HL-60/S4 (cell line): ENCODE measurements at regions not wholly inside any gene's neighbourhood (a gene's known extent, or its start where the extent isn't known, plus 50 kb on each side); places are given as distances from the start of the nearest gene placed in this dataset.
"Not testable (repeated sequence)": the region's sequence is repeated elsewhere in the genome, so short reads cannot be mapped to it uniquely, and the experiment has no call there.

Experiments used
- in situ Hi-C: fragments of 300-500 bp; cut with MboI; formaldehyde crosslinking; loops from 2 replicates; pipeline ENCODE4 v1.14.3; 2022; ENCODE audit warnings: low sequenced_read_pairs

- in situ Hi-C loops, result no loop called here
These were observed 231.4 kb upstream of the TUT7 start for GRCh38 chr9:86585422-86586143.

- in situ Hi-C loops, result no loop called here
These were observed 226.5 kb upstream of the TUT7 start for GRCh38 chr9:86580688-86581087.

- in situ Hi-C loops, result no loop called here
These were observed 224.5 kb upstream of the TUT7 start for GRCh38 chr9:86578722-86579121.

- in situ Hi-C loops, result no loop called here
These were observed 223.5 kb upstream of the TUT7 start for GRCh38 chr9:86577420-86578333.

- in situ Hi-C loops, result no loop called here
These were observed 221.8 kb upstream of the TUT7 start for GRCh38 chr9:86575825-86576525.

- in situ Hi-C loops, result no loop called here
These were observed 220.9 kb upstream of the TUT7 start for GRCh38 chr9:86575137-86575536.

- in situ Hi-C loops, result no loop called here
These were observed 219.7 kb upstream of the TUT7 start for GRCh38 chr9:86573886-86574285.

GRCh38 chr9:86572904-86573303 is 218.7 kb upstream of the TUT7 start:
- in situ Hi-C loops, result no loop called here

- in situ Hi-C loops, result not testable (repeated sequence)
These were observed 211.4 kb upstream of the TUT7 start for GRCh38 chr9:86565603-86566002.

- in situ Hi-C loops, result no loop called here
These were observed 209.7 kb upstream of the TUT7 start for GRCh38 chr9:86563936-86564335.

GRCh38 chr9:86563350-86563749 is 209.1 kb upstream of the TUT7 start:
- in situ Hi-C loops, result no loop called here

GRCh38 chr9:86562691-86563090 is 208.5 kb upstream of the TUT7 start:
- in situ Hi-C loops, result no loop called here

GRCh38 chr9:86557918-86558317 is 203.7 kb upstream of the TUT7 start:
- in situ Hi-C loops, result no loop called here

- in situ Hi-C loops, result no loop called here
These were observed 203.0 kb upstream of the TUT7 start for GRCh38 chr9:86557063-86557766.

GRCh38 chr9:86555661-86556060 is 201.5 kb upstream of the TUT7 start:
- in situ Hi-C loops, result no loop called here

GRCh38 chr9:86550401-86550800 is 196.2 kb upstream of the TUT7 start:
- in situ Hi-C loops, result no loop called here

GRCh38 chr9:86549920-86550319 is 195.7 kb upstream of the TUT7 start:
- in situ Hi-C loops, result no loop called here

- in situ Hi-C loops, result no loop called here
These were observed 195.2 kb upstream of the TUT7 start for GRCh38 chr9:86549401-86549811.

- in situ Hi-C loops, result no loop called here
These were observed 194.0 kb upstream of the TUT7 start for GRCh38 chr9:86548220-86548619.

GRCh38 chr9:86547571-86547970 is 193.4 kb upstream of the TUT7 start:
- in situ Hi-C loops, result no loop called here

GRCh38 chr9:86546712-86547111 is 192.5 kb upstream of the TUT7 start:
- in situ Hi-C loops, result no loop called here
